ENCODE measurements at regions not wholly inside any gene's neighbourhood (a gene's known extent, or its start where the extent isn't known, plus 50 kb on each side); places are given as distances from the start of the nearest gene placed in this dataset.

- no peak for ATAC-seq
- Histone ChIP-seq H3K4me3 (ENCODE audit: low read depth in 2 of 2, low read length in 2 of 2) (no peak overlapping the region), H3K9me3 (ENCODE audit: control insufficient read depth, insufficient read depth, low read depth, low read length) (no peaks in the 10 kb centered on the region), H3K36me3 (ENCODE audit: control insufficient read depth, insufficient read depth, low read length) (no peaks in the 10 kb centered on the region), H3K4me1 (ENCODE audit: control insufficient read depth, insufficient read depth, low read length) (peaks cover 3% of the 10 kb centered on the region; the same call in 1 of the 2 replicates), H3K27ac (ENCODE audit: low read length) (no peak overlapping the region), H3K27me3 (ENCODE audit: control insufficient read depth, insufficient read depth, low read length) (no peaks in the 10 kb centered on the region)
- ChIA-PET CTCF (no interaction called here), POLR2A (no interaction called here)
- no TSS peak for BruUV-seq (replicated peaks)
- intact Hi-C loops (cut with micrococcal nuclease; ENCODE audit: unreplicated experiment) = no loop called here
- DNase-seq (ENCODE audit: low read depth, low spot score) = no peak
- in situ Hi-C loops (cut with HindIII; ENCODE audit: low pct_unique_long_range_greater_than_20kb, low sequenced_read_pairs) = no loop called here
- no peak for TF ChIP-seq POLR2AphosphoS5 (IDR thresholded peaks at IDR 0.05; ENCODE audit: low read depth, low read length)
- no peak for TF ChIP-seq REST (IDR thresholded peaks at IDR 0.05; ENCODE audit: insufficient read depth in 1 of 2, low read depth in 2 of 2, low read length in 1 of 2)
- TF ChIP-seq CTCF (IDR thresholded peaks at IDR 0.05) = no peak
- TF ChIP-seq TCF7L2 (IDR thresholded peaks at IDR 0.05; ENCODE audit: low read depth, low read length) = no peak
- no peak for TF ChIP-seq SIN3A (IDR thresholded peaks at IDR 0.05; ENCODE audit: borderline replicate concordance, insufficient read depth, low read depth, low read length)
These were observed 64.1 kb downstream of the KLF12 start for GRCh38 chr13:74070065-74070464.

- Histone ChIP-seq H3K4me1 (ENCODE audit: control insufficient read depth, insufficient read depth, low read length) (no peaks in the 10 kb centered on the region), H3K27me3 (ENCODE audit: control insufficient read depth, insufficient read depth, low read length) (no peaks in the 10 kb centered on the region), H3K4me3 (ENCODE audit: low read depth in 2 of 2, low read length in 2 of 2) (no peak overlapping the region), H3K27ac (ENCODE audit: low read length) (no peak overlapping the region), H3K9me3 (ENCODE audit: control insufficient read depth, insufficient read depth, low read depth, low read length) (no peaks in the 10 kb centered on the region), H3K36me3 (ENCODE audit: control insufficient read depth, insufficient read depth, low read length) (no peaks in the 10 kb centered on the region)
- ChIA-PET CTCF (no interaction called here), POLR2A (no interaction called here)
- ATAC-seq = no peak
- no peak for TF ChIP-seq TCF7L2 (IDR thresholded peaks at IDR 0.05; ENCODE audit: low read depth, low read length)
- TF ChIP-seq REST (IDR thresholded peaks at IDR 0.05; ENCODE audit: insufficient read depth in 1 of 2, low read depth in 2 of 2, low read length in 1 of 2) = no peak
- no peak for TF ChIP-seq POLR2AphosphoS5 (IDR thresholded peaks at IDR 0.05; ENCODE audit: low read depth, low read length)
- no peak for TF ChIP-seq SIN3A (IDR thresholded peaks at IDR 0.05; ENCODE audit: borderline replicate concordance, insufficient read depth, low read depth, low read length)
- no peak for TF ChIP-seq CTCF (IDR thresholded peaks at IDR 0.05)
- no TSS peak for BruUV-seq (replicated peaks)
- no peak for DNase-seq (ENCODE audit: low read depth, low spot score)
- in situ Hi-C loops (cut with HindIII; ENCODE audit: low pct_unique_long_range_greater_than_20kb, low sequenced_read_pairs) (no loop called here), intact Hi-C loops (cut with micrococcal nuclease; ENCODE audit: unreplicated experiment) (no loop called here)
These were observed 65.7 kb downstream of the KLF12 start for GRCh38 chr13:74068471-74068870.
